WTC11 (cell line): ENCODE measurements at regions not wholly inside any gene's neighbourhood (a gene's known extent, or its start where the extent isn't known, plus 50 kb on each side); places are given as distances from the start of the nearest gene placed in this dataset.

Experiments used
- ESRRA ChIP-seq: sonication (generic); formaldehyde crosslinking; IDR thresholded peaks from 2 replicates; pipeline ENCODE4 v1.8.1; 2022; ENCODE audit warnings: mild to moderate bottlenecking, missing genetic modification reagents, borderline replicate concordance
- FOXK1 ChIP-seq: sonication (generic); formaldehyde crosslinking; IDR thresholded peaks from 2 replicates; pipeline ENCODE4 v1.8.0; 2022; ENCODE audit warnings: mild to moderate bottlenecking, moderate library complexity, missing genetic modification reagents
- GABPB1 ChIP-seq: sonication (generic); formaldehyde crosslinking; IDR thresholded peaks from 2 replicates; pipeline ENCODE4 v1.8.1; 2023; ENCODE audit warnings: mild to moderate bottlenecking, missing genetic modification reagents
- JUN ChIP-seq: sonication (generic); formaldehyde crosslinking; IDR thresholded peaks from 2 replicates; pipeline ENCODE4 v1.8.0; 2023; ENCODE audit warnings: mild to moderate bottlenecking, missing genetic modification reagents
- MYBL2 ChIP-seq: sonication (generic); formaldehyde crosslinking; IDR thresholded peaks from 2 replicates; pipeline ENCODE4 v1.8.1; 2023; ENCODE audit warnings: mild to moderate bottlenecking, moderate library complexity, missing genetic modification reagents
- NR3C1 ChIP-seq: sonication (generic); formaldehyde crosslinking; conservative IDR thresholded peaks from 2 replicates; pipeline ENCODE4 v1.8.1; 2023; ENCODE audit warnings: low read depth, mild to moderate bottlenecking, missing genetic modification reagents
- SMAD4 ChIP-seq: sonication (generic); formaldehyde crosslinking; IDR thresholded peaks from 2 replicates; pipeline ENCODE4 v1.8.0; 2022; ENCODE audit warnings: mild to moderate bottlenecking, missing genetic modification reagents
- ZNF263 ChIP-seq: sonication (generic); formaldehyde crosslinking; IDR thresholded peaks from 2 replicates; pipeline ENCODE4 v1.8.1; 2022; ENCODE audit warnings: low read depth, mild to moderate bottlenecking, moderate library complexity, missing genetic modification reagents
- TF ChIP-seq, protein P1 (sequence below): fragments of 250-450 bp; sonication (Bioruptor Pico); IDR thresholded peaks from 2 replicates; pipeline ENCODE4 v2.1.2; 2022; ENCODE audit warnings: mild to moderate bottlenecking, moderate library complexity
- TF ChIP-seq, protein P2 (sequence below): fragments of 200-600 bp; IDR thresholded peaks from 2 replicates; pipeline ENCODE4 v1.8.0; 2022; ENCODE audit warnings: antibody characterized with exemption
- TF ChIP-seq, protein P3 (sequence below): sonication (generic); formaldehyde crosslinking; IDR thresholded peaks from 2 replicates; pipeline ENCODE4 v1.8.1; 2022; ENCODE audit warnings: missing genetic modification reagents, borderline replicate concordance
- TF ChIP-seq, protein P4 (sequence below): sonication (generic); formaldehyde crosslinking; IDR thresholded peaks from 2 replicates; pipeline ENCODE4 v1.8.1; 2023; ENCODE audit warnings: mild to moderate bottlenecking, missing genetic modification reagents, borderline replicate concordance
- TF ChIP-seq, protein P5 (sequence below): sonication (generic); formaldehyde crosslinking; IDR thresholded peaks from 2 replicates; pipeline ENCODE4 v1.8.1; 2023; ENCODE audit warnings: mild to moderate bottlenecking, missing genetic modification reagents

DNA sequence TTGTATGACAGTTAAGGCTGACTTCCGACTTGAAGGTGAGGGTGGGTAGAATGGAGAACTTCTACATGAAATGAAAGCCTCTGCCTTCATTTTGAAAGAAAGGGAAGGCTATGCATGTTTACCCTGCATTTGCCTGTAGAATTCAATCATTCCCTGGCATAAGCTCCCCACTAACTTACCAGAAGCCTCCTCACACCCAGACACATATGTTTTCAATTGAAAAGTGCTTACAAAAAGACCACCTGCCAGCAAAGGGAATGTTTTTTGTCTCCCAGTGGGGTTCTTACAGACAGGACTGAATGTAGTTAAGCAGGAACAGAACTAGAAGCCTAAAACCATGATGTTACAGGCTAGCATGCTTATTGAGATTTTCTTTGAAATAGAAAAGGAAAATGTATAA is 392.1 kb upstream of the HSF2 start:
- no peak for TF ChIP-seq ESRRA (CRISPR knock-in tag)
- TF ChIP-seq JUN (CRISPR knock-in tag), result no peak
- TF ChIP-seq, protein P1, sequence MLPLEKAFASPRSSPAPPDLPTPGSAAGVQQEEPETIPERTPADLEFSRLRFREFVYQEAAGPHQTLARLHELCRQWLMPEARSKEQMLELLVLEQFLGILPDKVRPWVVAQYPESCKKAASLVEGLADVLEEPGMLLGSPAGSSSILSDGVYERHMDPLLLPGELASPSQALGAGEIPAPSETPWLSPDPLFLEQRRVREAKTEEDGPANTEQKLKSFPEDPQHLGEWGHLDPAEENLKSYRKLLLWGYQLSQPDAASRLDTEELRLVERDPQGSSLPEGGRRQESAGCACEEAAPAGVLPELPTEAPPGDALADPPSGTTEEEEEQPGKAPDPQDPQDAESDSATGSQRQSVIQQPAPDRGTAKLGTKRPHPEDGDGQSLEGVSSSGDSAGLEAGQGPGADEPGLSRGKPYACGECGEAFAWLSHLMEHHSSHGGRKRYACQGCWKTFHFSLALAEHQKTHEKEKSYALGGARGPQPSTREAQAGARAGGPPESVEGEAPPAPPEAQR, result no peak
- TF ChIP-seq, protein P2, sequence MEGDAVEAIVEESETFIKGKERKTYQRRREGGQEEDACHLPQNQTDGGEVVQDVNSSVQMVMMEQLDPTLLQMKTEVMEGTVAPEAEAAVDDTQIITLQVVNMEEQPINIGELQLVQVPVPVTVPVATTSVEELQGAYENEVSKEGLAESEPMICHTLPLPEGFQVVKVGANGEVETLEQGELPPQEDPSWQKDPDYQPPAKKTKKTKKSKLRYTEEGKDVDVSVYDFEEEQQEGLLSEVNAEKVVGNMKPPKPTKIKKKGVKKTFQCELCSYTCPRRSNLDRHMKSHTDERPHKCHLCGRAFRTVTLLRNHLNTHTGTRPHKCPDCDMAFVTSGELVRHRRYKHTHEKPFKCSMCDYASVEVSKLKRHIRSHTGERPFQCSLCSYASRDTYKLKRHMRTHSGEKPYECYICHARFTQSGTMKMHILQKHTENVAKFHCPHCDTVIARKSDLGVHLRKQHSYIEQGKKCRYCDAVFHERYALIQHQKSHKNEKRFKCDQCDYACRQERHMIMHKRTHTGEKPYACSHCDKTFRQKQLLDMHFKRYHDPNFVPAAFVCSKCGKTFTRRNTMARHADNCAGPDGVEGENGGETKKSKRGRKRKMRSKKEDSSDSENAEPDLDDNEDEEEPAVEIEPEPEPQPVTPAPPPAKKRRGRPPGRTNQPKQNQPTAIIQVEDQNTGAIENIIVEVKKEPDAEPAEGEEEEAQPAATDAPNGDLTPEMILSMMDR, result no peak
- TF ChIP-seq MYBL2 (CRISPR knock-in tag), result no peak
- no peak for TF ChIP-seq NR3C1 (CRISPR knock-in tag)
- TF ChIP-seq, protein P3, sequence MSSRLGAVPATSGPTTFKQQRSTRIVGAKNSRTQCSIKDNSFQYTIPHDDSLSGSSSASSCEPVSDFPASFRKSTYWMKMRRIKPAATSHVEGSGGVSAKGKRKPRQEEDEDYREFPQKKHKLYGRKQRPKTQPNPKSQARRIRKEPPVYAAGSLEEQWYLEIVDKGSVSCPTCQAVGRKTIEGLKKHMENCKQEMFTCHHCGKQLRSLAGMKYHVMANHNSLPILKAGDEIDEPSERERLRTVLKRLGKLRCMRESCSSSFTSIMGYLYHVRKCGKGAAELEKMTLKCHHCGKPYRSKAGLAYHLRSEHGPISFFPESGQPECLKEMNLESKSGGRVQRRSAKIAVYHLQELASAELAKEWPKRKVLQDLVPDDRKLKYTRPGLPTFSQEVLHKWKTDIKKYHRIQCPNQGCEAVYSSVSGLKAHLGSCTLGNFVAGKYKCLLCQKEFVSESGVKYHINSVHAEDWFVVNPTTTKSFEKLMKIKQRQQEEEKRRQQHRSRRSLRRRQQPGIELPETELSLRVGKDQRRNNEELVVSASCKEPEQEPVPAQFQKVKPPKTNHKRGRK (CRISPR knock-in tag), result no peak
- no peak for TF ChIP-seq SMAD4 (CRISPR knock-in tag)
- TF ChIP-seq ZNF263, result no peak
- TF ChIP-seq FOXK1, result no peak
- TF ChIP-seq, protein P4, sequence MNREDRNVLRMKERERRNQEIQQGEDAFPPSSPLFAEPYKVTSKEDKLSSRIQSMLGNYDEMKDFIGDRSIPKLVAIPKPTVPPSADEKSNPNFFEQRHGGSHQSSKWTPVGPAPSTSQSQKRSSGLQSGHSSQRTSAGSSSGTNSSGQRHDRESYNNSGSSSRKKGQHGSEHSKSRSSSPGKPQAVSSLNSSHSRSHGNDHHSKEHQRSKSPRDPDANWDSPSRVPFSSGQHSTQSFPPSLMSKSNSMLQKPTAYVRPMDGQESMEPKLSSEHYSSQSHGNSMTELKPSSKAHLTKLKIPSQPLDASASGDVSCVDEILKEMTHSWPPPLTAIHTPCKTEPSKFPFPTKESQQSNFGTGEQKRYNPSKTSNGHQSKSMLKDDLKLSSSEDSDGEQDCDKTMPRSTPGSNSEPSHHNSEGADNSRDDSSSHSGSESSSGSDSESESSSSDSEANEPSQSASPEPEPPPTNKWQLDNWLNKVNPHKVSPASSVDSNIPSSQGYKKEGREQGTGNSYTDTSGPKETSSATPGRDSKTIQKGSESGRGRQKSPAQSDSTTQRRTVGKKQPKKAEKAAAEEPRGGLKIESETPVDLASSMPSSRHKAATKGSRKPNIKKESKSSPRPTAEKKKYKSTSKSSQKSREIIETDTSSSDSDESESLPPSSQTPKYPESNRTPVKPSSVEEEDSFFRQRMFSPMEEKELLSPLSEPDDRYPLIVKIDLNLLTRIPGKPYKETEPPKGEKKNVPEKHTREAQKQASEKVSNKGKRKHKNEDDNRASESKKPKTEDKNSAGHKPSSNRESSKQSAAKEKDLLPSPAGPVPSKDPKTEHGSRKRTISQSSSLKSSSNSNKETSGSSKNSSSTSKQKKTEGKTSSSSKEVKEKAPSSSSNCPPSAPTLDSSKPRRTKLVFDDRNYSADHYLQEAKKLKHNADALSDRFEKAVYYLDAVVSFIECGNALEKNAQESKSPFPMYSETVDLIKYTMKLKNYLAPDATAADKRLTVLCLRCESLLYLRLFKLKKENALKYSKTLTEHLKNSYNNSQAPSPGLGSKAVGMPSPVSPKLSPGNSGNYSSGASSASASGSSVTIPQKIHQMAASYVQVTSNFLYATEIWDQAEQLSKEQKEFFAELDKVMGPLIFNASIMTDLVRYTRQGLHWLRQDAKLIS (CRISPR knock-in tag), result no peak
- no peak for TF ChIP-seq GABPB1
- TF ChIP-seq, protein P5, sequence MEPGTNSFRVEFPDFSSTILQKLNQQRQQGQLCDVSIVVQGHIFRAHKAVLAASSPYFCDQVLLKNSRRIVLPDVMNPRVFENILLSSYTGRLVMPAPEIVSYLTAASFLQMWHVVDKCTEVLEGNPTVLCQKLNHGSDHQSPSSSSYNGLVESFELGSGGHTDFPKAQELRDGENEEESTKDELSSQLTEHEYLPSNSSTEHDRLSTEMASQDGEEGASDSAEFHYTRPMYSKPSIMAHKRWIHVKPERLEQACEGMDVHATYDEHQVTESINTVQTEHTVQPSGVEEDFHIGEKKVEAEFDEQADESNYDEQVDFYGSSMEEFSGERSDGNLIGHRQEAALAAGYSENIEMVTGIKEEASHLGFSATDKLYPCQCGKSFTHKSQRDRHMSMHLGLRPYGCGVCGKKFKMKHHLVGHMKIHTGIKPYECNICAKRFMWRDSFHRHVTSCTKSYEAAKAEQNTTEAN (CRISPR knock-in tag), result no peak
